HG02973 (cell line): ENCODE measurements at regions not wholly inside any gene's neighbourhood (a gene's known extent, or its start where the extent isn't known, plus 50 kb on each side); places are given as distances from the start of the nearest gene placed in this dataset.
"Not testable (repeated sequence)": the region's sequence is repeated elsewhere in the genome, so short reads cannot be mapped to it uniquely, and the experiment has no call there.

Experiments used
- ATAC-seq: cut with Tn5 transposase; IDR thresholded peaks from one replicate; pipeline ENCODE4 v1.9.1; 2021; ENCODE audit warnings: moderate library complexity; ENCODE audit not compliant: unreplicated experiment

GRCh38 chr7:68559518-68559917 lies 1038.8 kb upstream of the AUTS2 start:
- ATAC-seq = no peak

- ATAC-seq = no peak
These were observed 1035.9 kb upstream of the AUTS2 start for GRCh38 chr7:68562323-68562899.

- ATAC-seq = no peak
These were observed 1033.8 kb upstream of the AUTS2 start for GRCh38 chr7:68564306-68565135.

- ATAC-seq = no peak
These were observed 1027.0 kb upstream of the AUTS2 start for GRCh38 chr7:68571286-68571685.

GRCh38 chr7:68573271-68574005 lies 1024.8 kb upstream of the AUTS2 start:
- ATAC-seq = no peak

- ATAC-seq = no peak
These were observed 1021.9 kb upstream of the AUTS2 start for GRCh38 chr7:68576366-68576765.

GRCh38 chr7:68581417-68581816 lies 1016.9 kb upstream of the AUTS2 start:
- no peak for ATAC-seq

GRCh38 chr7:68587599-68587998 lies 1010.7 kb upstream of the AUTS2 start:
- ATAC-seq = no peak

- ATAC-seq = no peak
These were observed 996.4 kb upstream of the AUTS2 start for GRCh38 chr7:68601826-68602225.

- no peak for ATAC-seq
These were observed 993.7 kb upstream of the AUTS2 start for GRCh38 chr7:68604541-68604940.

- no peak for ATAC-seq
These were observed 987.6 kb upstream of the AUTS2 start for GRCh38 chr7:68610701-68611100.

- ATAC-seq = no peak
These were observed 984.9 kb upstream of the AUTS2 start for GRCh38 chr7:68613405-68613804.

- no peak for ATAC-seq
These were observed 984.4 kb upstream of the AUTS2 start for GRCh38 chr7:68613897-68614296.

GRCh38 chr7:68619526-68619925 lies 978.7 kb upstream of the AUTS2 start:
- ATAC-seq = no peak

GRCh38 chr7:68622500-68622899 lies 975.8 kb upstream of the AUTS2 start:
- no peak for ATAC-seq

- no peak for ATAC-seq
These were observed 975.2 kb upstream of the AUTS2 start for GRCh38 chr7:68623030-68623429.

- no peak for ATAC-seq
These were observed 970.9 kb upstream of the AUTS2 start for GRCh38 chr7:68627247-68627864.

- ATAC-seq = not testable (repeated sequence)
These were observed 967.4 kb upstream of the AUTS2 start for GRCh38 chr7:68630914-68631313.

GRCh38 chr7:68640103-68640502 lies 958.2 kb upstream of the AUTS2 start:
- ATAC-seq = no peak

- no peak for ATAC-seq
These were observed 955.5 kb upstream of the AUTS2 start for GRCh38 chr7:68642727-68643126.

- no peak for ATAC-seq
These were observed 934.9 kb upstream of the AUTS2 start for GRCh38 chr7:68663392-68663791.
